ENCODE measurements at regions not wholly inside any gene's neighbourhood (a gene's known extent, or its start where the extent isn't known, plus 50 kb on each side); places are given as distances from the start of the nearest gene placed in this dataset.

DNA sequence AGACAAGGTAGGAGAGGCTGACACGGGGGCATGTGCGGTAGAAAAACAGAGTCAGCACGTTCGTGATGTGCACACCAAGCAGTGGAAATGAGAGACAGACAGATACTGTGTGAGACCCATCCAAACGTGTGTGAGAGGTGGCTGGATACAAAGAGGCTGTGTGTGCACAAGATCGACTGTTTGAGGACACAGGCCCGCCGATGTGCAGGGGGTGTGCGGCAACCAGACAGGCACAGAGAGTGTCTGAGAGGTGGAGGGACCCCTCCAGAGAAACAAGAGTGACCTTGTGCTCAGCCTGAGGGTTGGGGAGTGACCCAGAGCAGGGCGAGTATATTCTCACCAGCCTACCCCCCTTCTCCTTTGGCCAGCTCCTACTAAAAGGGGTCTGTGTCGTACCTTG is 97.8 kb upstream of the IPO9 start:
- H3K9me3 ChIP-seq (ENCODE audit: control extremely low read depth in 1 of 3, control insufficient read depth in 2 of 3, insufficient read depth in 1 of 3, low read length in 2 of 3): no peaks in the 10 kb centered on the region
- H3K4me1 Mint-ChIP-seq: peaks cover under 1% of the 10 kb centered on the region
- no peaks in the 10 kb centered on the region for H3K79me2 ChIP-seq (ENCODE audit: control insufficient read depth, insufficient read depth, low read length)
- no peaks in the 10 kb centered on the region for H3K9me3 Mint-ChIP-seq (ENCODE audit: insufficient read depth)
- no peak for TF ChIP-seq EZH2 (IDR thresholded peaks at IDR 0.05; ENCODE audit: borderline replicate concordance, insufficient read depth, low read depth, low read length, poor library complexity, severe bottlenecking)
- TF ChIP-seq, protein P1, sequence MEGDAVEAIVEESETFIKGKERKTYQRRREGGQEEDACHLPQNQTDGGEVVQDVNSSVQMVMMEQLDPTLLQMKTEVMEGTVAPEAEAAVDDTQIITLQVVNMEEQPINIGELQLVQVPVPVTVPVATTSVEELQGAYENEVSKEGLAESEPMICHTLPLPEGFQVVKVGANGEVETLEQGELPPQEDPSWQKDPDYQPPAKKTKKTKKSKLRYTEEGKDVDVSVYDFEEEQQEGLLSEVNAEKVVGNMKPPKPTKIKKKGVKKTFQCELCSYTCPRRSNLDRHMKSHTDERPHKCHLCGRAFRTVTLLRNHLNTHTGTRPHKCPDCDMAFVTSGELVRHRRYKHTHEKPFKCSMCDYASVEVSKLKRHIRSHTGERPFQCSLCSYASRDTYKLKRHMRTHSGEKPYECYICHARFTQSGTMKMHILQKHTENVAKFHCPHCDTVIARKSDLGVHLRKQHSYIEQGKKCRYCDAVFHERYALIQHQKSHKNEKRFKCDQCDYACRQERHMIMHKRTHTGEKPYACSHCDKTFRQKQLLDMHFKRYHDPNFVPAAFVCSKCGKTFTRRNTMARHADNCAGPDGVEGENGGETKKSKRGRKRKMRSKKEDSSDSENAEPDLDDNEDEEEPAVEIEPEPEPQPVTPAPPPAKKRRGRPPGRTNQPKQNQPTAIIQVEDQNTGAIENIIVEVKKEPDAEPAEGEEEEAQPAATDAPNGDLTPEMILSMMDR (IDR thresholded peaks at IDR 0.05): no peak
- H3K4me2 ChIP-seq (replicated peaks; ENCODE audit: low read depth, low read length, poor library complexity, severe bottlenecking): no peak overlapping the region
- no peaks in the 10 kb centered on the region for H3K36me3 ChIP-seq (replicated peaks in 1 of 2; ENCODE audit: control extremely low read depth in 1 of 2, control insufficient read depth in 1 of 2, extremely low read depth in 1 of 2, insufficient read depth in 2 of 2, low read length in 1 of 2)
- H3K4me3 ChIP-seq (ENCODE audit: control extremely low read depth in 1 of 5, extremely low read depth in 1 of 5, insufficient read depth in 1 of 5, low read depth in 2 of 5, low read length in 4 of 5): no peak overlapping the region
- H3K27me3 Mint-ChIP-seq: peaks cover 25% of the 10 kb centered on the region
- H3K9ac ChIP-seq (ENCODE audit: low read length): no peak overlapping the region
- DNase-seq (no peak), ATAC-seq (ENCODE audit: low read depth) (no peak)
- H4K20me1 ChIP-seq (ENCODE audit: control insufficient read depth, insufficient read depth, low read length, poor library complexity, severe bottlenecking): no peaks in the 10 kb centered on the region
- CTCF ChIA-PET: no interaction called here
- whole genome bisulfite sequencing (ENCODE audit: insufficient coverage): 88% methylated on average over 11 of the region's 11 CpGs
- intact Hi-C loops (cut with micrococcal nuclease): no loop called here
- no peak overlapping the region for H3K27ac Mint-ChIP-seq
- no peak overlapping the region for H3K4me3 Mint-ChIP-seq
- H3K27me3 ChIP-seq (replicated peaks in 1 of 4; ENCODE audit: control extremely low read depth in 1 of 4, control insufficient read depth in 3 of 4, insufficient read depth in 4 of 4, low read length in 3 of 4): peaks cover 0 to 11% (median 0%) of the 10 kb centered on the region in 4 experiments
- no peak overlapping the region for H3K27ac ChIP-seq (ENCODE audit: low read length in 2 of 2)
- no peak overlapping the region for H2AFZ ChIP-seq (ENCODE audit: insufficient read depth, low read depth, low read length, poor library complexity, severe bottlenecking)
- POLR2A ChIA-PET: no interaction called here
- peaks cover 0 to 3% of the 10 kb centered on the region in 2 donors for H3K4me1 ChIP-seq (ENCODE audit: control insufficient read depth in 2 of 2, insufficient read depth in 2 of 2, low read length in 2 of 2)

DNA sequence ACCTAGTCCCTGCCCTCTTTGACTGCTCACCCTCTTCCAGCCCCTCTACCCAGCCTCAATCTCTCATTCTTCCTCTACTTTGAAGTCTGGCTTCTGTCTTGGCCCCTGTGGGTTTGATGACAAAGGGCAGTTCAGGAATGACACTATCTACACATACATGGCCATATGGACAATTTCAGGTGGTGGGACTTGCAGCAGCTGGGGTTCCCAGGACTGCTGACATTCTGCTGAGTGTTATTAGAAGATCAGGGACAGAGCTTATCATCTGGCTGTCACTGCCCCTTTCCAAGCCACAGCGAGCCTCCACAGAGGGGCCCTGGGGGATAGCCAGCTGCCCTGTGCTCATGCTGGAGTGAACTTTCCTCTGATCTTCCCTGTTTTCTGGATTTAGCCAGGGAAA is 97.4 kb upstream of the IPO9 start:
- ChIA-PET CTCF (interaction anchor here (0.6 to 0.9 kb wide), 2 partner anchors 9 to 63 kb away, joined by 3 read pairs; no protein-coding TSS in a partner anchor), POLR2A (no interaction called here)
- Histone ChIP-seq H3K27ac (ENCODE audit: low read length in 2 of 2) (no peak overlapping the region), H3K36me3 (replicated peaks in 1 of 2; ENCODE audit: control extremely low read depth in 1 of 2, control insufficient read depth in 1 of 2, extremely low read depth in 1 of 2, insufficient read depth in 2 of 2, low read length in 1 of 2) (no peaks in the 10 kb centered on the region), H3K4me3 (ENCODE audit: control extremely low read depth in 1 of 5, extremely low read depth in 1 of 5, insufficient read depth in 1 of 5, low read depth in 2 of 5, low read length in 4 of 5) (no peak overlapping the region), H3K27me3 (replicated peaks in 1 of 4; ENCODE audit: control extremely low read depth in 1 of 4, control insufficient read depth in 3 of 4, insufficient read depth in 4 of 4, low read length in 3 of 4) (peaks cover 0 to 11% (median 0%) of the 10 kb centered on the region in 4 experiments), H3K4me1 (ENCODE audit: control insufficient read depth in 2 of 2, insufficient read depth in 2 of 2, low read length in 2 of 2) (peaks cover 4 to 8% of the 10 kb centered on the region in 2 donors), H3K9me3 (ENCODE audit: control extremely low read depth in 1 of 3, control insufficient read depth in 2 of 3, insufficient read depth in 1 of 3, low read length in 2 of 3) (no peaks in the 10 kb centered on the region), H4K20me1 (ENCODE audit: control insufficient read depth, insufficient read depth, low read length, poor library complexity, severe bottlenecking) (no peaks in the 10 kb centered on the region), H3K79me2 (ENCODE audit: control insufficient read depth, insufficient read depth, low read length) (no peaks in the 10 kb centered on the region), H3K9ac (ENCODE audit: low read length) (no peak overlapping the region), H3K4me2 (replicated peaks; ENCODE audit: low read depth, low read length, poor library complexity, severe bottlenecking) (no peak overlapping the region), H2AFZ (ENCODE audit: insufficient read depth, low read depth, low read length, poor library complexity, severe bottlenecking) (no peak overlapping the region)
- TF ChIP-seq EZH2 (IDR thresholded peaks at IDR 0.05; ENCODE audit: borderline replicate concordance, insufficient read depth, low read depth, low read length, poor library complexity, severe bottlenecking): no peak
- TF ChIP-seq, protein P1 (IDR thresholded peaks at IDR 0.05): no peak
- Mint-ChIP-seq H3K4me3 (no peak overlapping the region), H3K4me1 (peaks cover 5% of the 10 kb centered on the region), H3K27me3 (peaks cover 24% of the 10 kb centered on the region), H3K9me3 (ENCODE audit: insufficient read depth) (no peaks in the 10 kb centered on the region), H3K27ac (no peak overlapping the region)
- ATAC-seq (ENCODE audit: low read depth) (no peak), DNase-seq (no peak)
- intact Hi-C loops (cut with micrococcal nuclease): no loop called here
- no CpG with 5 or more reads among the region's 1 CpG for WGBS (ENCODE audit: insufficient coverage)

Measured in B cell (primary cell).